ENCODE measurements at regions not wholly inside any gene's neighbourhood (a gene's known extent, or its start where the extent isn't known, plus 50 kb on each side); places are given as distances from the start of the nearest gene placed in this dataset.

DNA sequence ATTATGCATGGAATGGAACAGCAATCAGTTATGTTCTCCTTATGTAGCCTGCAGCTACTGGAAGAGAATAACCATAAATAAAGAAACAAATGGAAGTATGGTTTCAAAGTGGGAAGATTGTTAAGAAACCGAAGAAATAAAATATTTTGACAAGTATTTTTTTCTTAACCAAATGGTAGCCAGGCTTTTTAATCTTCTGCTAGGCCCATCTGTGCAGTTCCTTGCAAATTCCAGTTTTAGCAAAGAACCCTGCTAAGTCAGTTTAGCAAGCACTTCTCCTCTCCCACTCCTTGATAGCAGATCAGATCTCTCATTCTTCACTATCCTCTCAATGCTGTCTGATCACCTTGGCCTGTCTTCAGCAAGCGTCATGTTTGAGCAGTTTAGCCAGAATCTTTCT, 111.1 kb upstream of the PRDM9 start:
- Histone ChIP-seq H3K4me3 (no peak overlapping the region), H3K9me3 (no peaks in the 10 kb centered on the region), H3K36me3 (no peaks in the 10 kb centered on the region), H3K27me3 (no peaks in the 10 kb centered on the region), H3K4me1 (no peaks in the 10 kb centered on the region), H3K27ac (no peak overlapping the region)
- TF ChIP-seq, protein P1, sequence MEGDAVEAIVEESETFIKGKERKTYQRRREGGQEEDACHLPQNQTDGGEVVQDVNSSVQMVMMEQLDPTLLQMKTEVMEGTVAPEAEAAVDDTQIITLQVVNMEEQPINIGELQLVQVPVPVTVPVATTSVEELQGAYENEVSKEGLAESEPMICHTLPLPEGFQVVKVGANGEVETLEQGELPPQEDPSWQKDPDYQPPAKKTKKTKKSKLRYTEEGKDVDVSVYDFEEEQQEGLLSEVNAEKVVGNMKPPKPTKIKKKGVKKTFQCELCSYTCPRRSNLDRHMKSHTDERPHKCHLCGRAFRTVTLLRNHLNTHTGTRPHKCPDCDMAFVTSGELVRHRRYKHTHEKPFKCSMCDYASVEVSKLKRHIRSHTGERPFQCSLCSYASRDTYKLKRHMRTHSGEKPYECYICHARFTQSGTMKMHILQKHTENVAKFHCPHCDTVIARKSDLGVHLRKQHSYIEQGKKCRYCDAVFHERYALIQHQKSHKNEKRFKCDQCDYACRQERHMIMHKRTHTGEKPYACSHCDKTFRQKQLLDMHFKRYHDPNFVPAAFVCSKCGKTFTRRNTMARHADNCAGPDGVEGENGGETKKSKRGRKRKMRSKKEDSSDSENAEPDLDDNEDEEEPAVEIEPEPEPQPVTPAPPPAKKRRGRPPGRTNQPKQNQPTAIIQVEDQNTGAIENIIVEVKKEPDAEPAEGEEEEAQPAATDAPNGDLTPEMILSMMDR (IDR thresholded peaks at IDR 0.05), result no peak
- no peak for TF ChIP-seq POLR2A (IDR thresholded peaks at IDR 0.05)
- no peak for DNase-seq

DNA sequence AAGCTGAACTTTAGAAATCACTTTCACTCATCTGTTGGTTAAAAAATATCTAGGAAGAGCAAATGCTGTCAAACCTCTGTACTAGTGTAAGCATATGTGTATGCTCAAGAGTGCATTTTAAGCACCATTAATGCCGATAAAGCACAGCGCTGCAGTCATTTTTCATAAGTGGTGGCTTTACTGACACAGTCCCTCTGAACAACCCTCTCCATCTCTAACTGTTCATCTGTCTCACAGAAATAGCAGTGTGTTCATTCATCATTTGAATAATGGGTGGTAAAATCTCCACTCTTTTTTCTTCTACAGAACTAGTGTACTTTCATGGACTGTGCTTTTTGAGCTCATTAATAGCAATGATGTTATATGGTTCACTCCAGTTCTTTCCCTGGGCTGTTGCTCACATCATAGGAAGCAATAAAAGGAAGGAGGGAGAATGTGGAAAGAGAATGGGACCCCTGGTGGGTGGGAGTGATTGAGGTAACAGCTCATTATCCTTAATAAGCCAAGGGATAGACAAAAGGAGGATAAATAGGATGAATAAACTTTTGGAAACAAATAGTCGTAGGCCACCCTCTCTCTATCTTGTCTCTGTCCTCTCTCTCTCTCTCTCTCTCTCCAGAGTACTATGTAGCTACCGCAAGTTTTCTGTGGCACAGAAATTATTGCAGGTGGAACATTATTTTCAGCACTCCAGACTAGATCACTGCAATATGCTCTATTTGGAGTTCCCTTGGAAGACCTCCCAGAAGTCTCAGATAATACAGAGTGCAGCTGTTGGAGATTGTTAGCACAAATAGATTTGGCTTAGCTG, 117.9 kb upstream of the PRDM9 start:
- TF ChIP-seq, protein P1 (IDR thresholded peaks at IDR 0.05), result no peak
- TF ChIP-seq POLR2A (IDR thresholded peaks at IDR 0.05), result no peak
- Histone ChIP-seq H3K9me3 (no peaks in the 10 kb centered on the region), H3K36me3 (no peaks in the 10 kb centered on the region), H3K4me3 (no peak overlapping the region), H3K27ac (no peak overlapping the region), H3K4me1 (no peaks in the 10 kb centered on the region), H3K27me3 (no peaks in the 10 kb centered on the region)
- no peak for DNase-seq

DNA sequence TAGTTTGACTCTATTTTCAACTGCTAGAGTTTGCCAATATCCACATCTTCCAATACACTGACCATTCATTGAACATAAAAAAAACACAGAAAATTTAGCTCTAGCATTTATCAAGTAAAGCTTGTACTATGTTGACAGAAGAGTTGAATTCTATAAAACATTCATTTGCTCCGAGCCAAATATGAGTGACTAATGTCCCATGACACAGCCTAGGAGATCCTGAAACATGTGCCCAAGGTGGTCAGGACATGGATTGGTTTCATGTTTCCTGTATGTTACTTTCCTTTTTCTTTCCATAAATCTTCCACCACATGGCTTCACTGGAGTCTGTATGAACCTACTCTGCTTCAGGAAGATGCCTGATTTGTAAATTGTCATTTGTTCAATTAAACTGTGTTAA, 122.4 kb upstream of the PRDM9 start:
- Histone ChIP-seq H3K36me3 (no peaks in the 10 kb centered on the region), H3K27me3 (no peaks in the 10 kb centered on the region), H3K9me3 (no peaks in the 10 kb centered on the region), H3K4me3 (no peak overlapping the region), H3K4me1 (no peaks in the 10 kb centered on the region), H3K27ac (no peak overlapping the region)
- TF ChIP-seq POLR2A (IDR thresholded peaks at IDR 0.05), result no peak
- TF ChIP-seq, protein P1 (IDR thresholded peaks at IDR 0.05), result no peak
- no peak for DNase-seq

DNA sequence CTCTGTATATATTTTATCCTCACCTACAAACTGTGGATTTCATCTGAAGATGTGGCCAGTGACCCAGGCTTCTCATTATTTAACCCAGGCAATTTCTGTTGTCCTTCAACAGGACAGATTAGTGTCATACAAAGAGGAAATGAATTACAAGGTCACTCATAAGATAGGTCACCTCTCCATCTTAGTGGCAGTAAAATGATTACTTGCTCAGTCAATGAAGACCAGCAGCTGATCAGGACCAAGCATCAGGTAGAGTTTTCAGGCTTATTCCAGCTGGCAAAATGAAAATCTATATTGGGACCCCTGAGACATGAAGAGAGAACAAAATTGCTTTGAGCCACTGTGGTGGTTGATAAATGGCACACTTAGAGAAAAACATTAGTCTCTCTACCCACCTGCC, 135.2 kb upstream of the PRDM9 start:
- H3K9me3 ChIP-seq, result no peaks in the 10 kb centered on the region
- H3K4me3 ChIP-seq, result no peak overlapping the region
- no peaks in the 10 kb centered on the region for H3K4me1 ChIP-seq
- H3K27me3 ChIP-seq, result no peaks in the 10 kb centered on the region
- H3K36me3 ChIP-seq, result no peaks in the 10 kb centered on the region
- TF ChIP-seq POLR2A (IDR thresholded peaks at IDR 0.05), result no peak
- TF ChIP-seq, protein P1 (IDR thresholded peaks at IDR 0.05), result no peak
- no peak for DNase-seq
- no peak overlapping the region for H3K27ac ChIP-seq

DNA sequence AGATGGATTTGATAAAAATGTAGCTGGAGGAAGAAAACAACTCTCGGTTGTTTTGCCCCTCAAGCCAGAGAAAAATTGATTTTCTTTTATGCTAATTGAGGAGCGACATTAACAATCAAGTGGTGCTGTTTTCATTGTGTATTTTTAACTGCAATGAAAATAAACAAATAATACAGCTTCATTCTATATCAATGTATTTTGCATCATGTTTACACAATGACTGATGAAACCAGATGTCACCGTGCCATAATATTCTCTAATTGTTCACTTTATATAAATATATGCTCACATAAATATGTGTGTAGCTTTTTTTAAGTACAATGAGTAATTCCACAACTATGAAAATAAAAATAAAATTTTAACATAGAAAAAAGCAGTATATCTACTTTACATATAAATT, 139.0 kb upstream of the PRDM9 start:
- H3K4me3 ChIP-seq, result no peak overlapping the region
- no peaks in the 10 kb centered on the region for H3K4me1 ChIP-seq
- no peak for TF ChIP-seq POLR2A (IDR thresholded peaks at IDR 0.05)
- TF ChIP-seq, protein P1 (IDR thresholded peaks at IDR 0.05), result no peak
- DNase-seq, result no peak
- H3K27ac ChIP-seq, result no peak overlapping the region
- no peaks in the 10 kb centered on the region for H3K27me3 ChIP-seq
- H3K36me3 ChIP-seq, result no peaks in the 10 kb centered on the region
- peaks cover 0 to 4% (median 0%) of the 10 kb centered on the region in 4 donors for H3K9me3 ChIP-seq
